ENCODE measurements at regions not wholly inside any gene's neighbourhood (a gene's known extent, or its start where the extent isn't known, plus 50 kb on each side); places are given as distances from the start of the nearest gene placed in this dataset.

- H3K27ac Mint-ChIP-seq: no peak overlapping the region
- no peaks in the 10 kb centered on the region for H3K4me1 Mint-ChIP-seq
- H3K4me3 Mint-ChIP-seq: no peak overlapping the region
- ATAC-seq (replicated peaks): no peak
- no peaks in the 10 kb centered on the region for H3K36me3 Mint-ChIP-seq (ENCODE audit: low read depth)
- H3K27me3 Mint-ChIP-seq: peaks cover 8% of the 10 kb centered on the region
- peaks cover 4% of the 10 kb centered on the region for H3K9me3 Mint-ChIP-seq
Observed at GRCh38 chr7:96388620-96389383, 66.9 kb upstream of the SLC25A13 start.

GRCh38 chr7:96388166-96388565, 66.3 kb upstream of the SLC25A13 start:
- peaks cover 4% of the 10 kb centered on the region for H3K9me3 Mint-ChIP-seq

DNA sequence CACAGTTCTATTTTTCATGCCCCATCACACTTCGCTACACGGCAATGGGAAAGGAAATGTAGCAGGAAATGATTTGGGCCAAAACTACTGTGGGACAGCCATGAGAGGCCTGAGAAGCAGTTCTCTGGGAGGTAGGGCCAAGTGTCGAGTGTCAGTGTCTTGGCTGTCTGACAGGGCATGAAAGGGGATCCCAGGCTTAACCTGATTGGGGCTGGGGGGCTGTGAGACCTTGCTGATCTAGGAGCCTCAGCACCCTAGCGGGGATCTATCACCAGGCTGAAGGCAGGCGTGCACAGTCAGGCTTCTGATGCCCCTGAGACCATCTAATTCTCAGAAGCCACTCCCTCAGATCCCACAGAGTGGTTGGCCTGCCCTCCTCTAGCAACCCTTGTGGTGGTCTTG, 58.2 kb upstream of the SLC25A13 start:
- H3K27me3 Mint-ChIP-seq: peaks cover 4% of the 10 kb centered on the region
- ATAC-seq (replicated peaks): no peak
- H3K4me3 Mint-ChIP-seq: no peak overlapping the region
- H3K27ac Mint-ChIP-seq: no peak overlapping the region
- no peaks in the 10 kb centered on the region for H3K9me3 Mint-ChIP-seq
- no peaks in the 10 kb centered on the region for H3K4me1 Mint-ChIP-seq
- no peaks in the 10 kb centered on the region for H3K36me3 Mint-ChIP-seq (ENCODE audit: low read depth)

More at GRCh38 chr7:96388166-96388565, 66.3 kb upstream of the SLC25A13 start:
- no peak for ATAC-seq (replicated peaks)
- no peaks in the 10 kb centered on the region for H3K36me3 Mint-ChIP-seq (ENCODE audit: low read depth)
- peaks cover 8% of the 10 kb centered on the region for H3K27me3 Mint-ChIP-seq
- H3K4me3 Mint-ChIP-seq: no peak overlapping the region
- no peaks in the 10 kb centered on the region for H3K4me1 Mint-ChIP-seq
- no peak overlapping the region for H3K27ac Mint-ChIP-seq

DNA sequence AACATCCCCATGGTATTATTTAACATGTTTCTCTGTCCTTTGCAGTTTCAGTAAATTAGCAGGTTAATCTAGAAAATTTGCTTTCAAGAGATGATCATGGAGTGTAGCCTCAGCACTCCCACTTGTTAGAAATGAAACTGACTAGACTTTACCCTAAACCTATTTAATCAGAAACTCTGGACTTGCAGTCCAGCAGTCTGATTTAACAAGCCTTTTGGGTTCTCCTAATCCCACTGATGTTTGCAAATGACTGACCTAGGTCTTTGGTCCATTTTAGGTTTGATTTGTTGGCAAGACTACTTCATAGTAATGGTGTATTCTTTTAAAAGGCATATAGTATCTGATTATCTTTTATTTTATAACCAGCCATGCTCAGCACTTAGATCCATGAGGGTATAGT, 55.5 kb upstream of the SLC25A13 start:
- peaks cover 5% of the 10 kb centered on the region for H3K27me3 Mint-ChIP-seq
- H3K4me3 Mint-ChIP-seq: no peak overlapping the region

More for the DNA sequence above, 55.5 kb upstream of the SLC25A13 start:
- Mint-ChIP-seq H3K9me3 (no peaks in the 10 kb centered on the region), H3K36me3 (ENCODE audit: low read depth) (no peaks in the 10 kb centered on the region), H3K4me1 (no peaks in the 10 kb centered on the region), H3K27ac (no peak overlapping the region)
- no peak for ATAC-seq (replicated peaks)
